SJSA1 (cell line): ENCODE measurements at regions not wholly inside any gene's neighbourhood (a gene's known extent, or its start where the extent isn't known, plus 50 kb on each side); places are given as distances from the start of the nearest gene placed in this dataset.

Source experiments
- DNase-seq, 2 experiments: peaks; one replicate each; pipeline ENCODE4 v3.0.0-alpha.2; 2015 to 2020; ENCODE audit warnings: low spot score in 2 of 2, low read depth in 1 of 2
- H3K27ac ChIP-seq: fragments of 250-450 bp; sonication (Bioruptor Pico); 2 replicates; pipeline ENCODE4 v1.5.1; 2020; ENCODE audit warnings: mild to moderate bottlenecking, moderate library complexity
- H3K27me3 ChIP-seq: fragments of 250-450 bp; sonication (Bioruptor Pico); replicated peaks from 2 replicates; pipeline ENCODE4 v1.5.1; 2020; ENCODE audit warnings: mild to moderate bottlenecking, moderate library complexity
- H3K36me3 ChIP-seq: fragments of 250-450 bp; sonication (Bioruptor Pico); 2 replicates; pipeline ENCODE4 v1.5.1; 2020; ENCODE audit warnings: mild to moderate bottlenecking
- H3K4me1 ChIP-seq: fragments of 250-450 bp; sonication (Bioruptor Pico); replicated peaks from 2 replicates; pipeline ENCODE4 v1.6.1; 2021; ENCODE audit warnings: mild to moderate bottlenecking
- H3K4me3 ChIP-seq: fragments of 250-450 bp; sonication (Bioruptor Pico); 2 replicates; pipeline ENCODE4 v1.5.1; 2020; ENCODE audit warnings: mild to moderate bottlenecking
- H3K9me3 ChIP-seq: fragments of 250-450 bp; sonication (Bioruptor Pico); replicated peaks from 2 replicates; pipeline ENCODE4 v1.5.1; 2020; ENCODE audit warnings: mild to moderate bottlenecking

DNA sequence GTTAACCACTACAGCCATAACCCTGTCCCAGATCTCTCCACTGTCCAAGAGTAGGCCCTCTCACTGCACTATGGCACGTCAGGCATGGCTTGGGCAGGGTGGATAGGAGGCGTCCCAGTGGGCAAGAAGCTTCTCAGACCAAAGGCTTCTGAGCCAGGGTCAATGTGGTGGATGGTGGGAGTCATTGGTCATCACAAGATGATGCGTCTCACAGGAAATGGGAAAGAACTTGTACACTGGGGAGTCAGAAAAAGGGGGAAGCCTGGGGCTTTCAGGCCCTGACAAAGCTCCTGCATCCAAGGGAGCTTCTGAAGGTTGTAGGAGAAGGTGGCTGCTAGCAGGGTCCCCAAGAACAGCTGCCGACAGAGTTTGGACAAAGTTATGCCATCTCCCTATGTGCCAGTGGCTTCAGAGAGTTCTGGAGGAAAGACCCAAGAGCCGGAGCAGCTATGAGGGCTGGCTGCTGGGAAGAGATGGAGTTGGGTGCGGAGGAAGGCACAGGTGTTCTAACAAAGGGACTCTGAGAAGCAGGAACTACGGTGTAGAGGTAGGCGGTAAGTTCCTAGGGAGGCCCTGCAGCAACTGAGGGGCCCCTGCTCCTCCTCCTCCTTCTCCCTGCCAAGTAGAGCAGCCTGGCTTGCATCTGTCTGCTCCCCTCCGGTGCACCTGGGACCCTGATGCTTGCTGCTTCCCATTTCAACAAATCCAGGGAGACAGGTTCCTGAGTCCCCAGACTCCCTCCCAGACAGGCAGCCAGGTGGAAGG lies 81.1 kb downstream of the ARL6IP4 start:
- no peak for DNase-seq
- Histone ChIP-seq H3K9me3 (no peaks in the 10 kb centered on the region), H3K4me1 (peaks cover 17% of the 10 kb centered on the region), H3K27ac (no peak overlapping the region), H3K4me3 (no peak overlapping the region), H3K27me3 (no peaks in the 10 kb centered on the region), H3K36me3 (no peaks in the 10 kb centered on the region)

DNA sequence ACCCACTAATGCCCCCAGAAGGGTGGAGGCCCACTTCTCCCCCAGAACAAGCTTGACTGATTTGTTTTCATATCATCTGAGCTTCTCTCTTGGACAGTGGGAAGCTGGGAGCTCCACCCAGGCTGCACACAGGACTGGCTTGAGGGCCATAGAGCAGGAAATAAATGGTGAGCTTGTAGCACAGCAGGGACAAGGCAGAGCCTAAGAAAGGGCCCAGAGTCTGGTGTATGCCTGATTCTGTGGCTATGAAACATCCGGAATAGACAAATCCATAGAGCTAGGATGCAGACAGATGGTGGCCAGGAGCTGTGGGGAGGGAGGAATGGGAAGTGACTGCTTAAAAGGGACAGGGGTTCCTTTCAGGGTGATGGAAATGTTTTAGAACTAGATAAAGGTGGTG lies 79.0 kb downstream of the ARL6IP4 start:
- peaks cover 17% of the 10 kb centered on the region for H3K4me1 ChIP-seq
- H3K27ac ChIP-seq, result no peak overlapping the region

DNA sequence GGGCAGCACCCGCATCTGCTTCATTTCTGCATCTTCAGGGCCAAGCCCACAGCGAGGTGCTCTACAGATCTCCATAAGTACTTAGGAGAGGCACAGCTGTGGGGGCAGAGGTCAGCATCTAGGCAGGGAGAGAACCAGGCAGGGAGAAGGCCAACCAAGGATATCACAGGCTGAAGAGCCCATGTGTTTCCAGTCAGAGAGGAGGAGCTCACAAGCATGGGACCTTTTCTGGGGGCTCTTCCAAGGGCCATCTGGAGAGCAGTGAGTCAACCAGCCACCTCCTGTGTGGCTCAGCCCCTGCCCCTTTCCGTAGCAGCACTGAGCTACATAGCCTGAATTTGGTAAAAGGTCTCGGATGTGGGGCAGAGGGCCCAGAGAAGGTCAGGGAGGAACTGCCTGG lies 78.5 kb downstream of the ARL6IP4 start:
- Histone ChIP-seq H3K9me3 (no peaks in the 10 kb centered on the region), H3K4me3 (no peak overlapping the region), H3K36me3 (no peaks in the 10 kb centered on the region), H3K27ac (no peak overlapping the region), H3K27me3 (no peaks in the 10 kb centered on the region), H3K4me1 (peaks cover 17% of the 10 kb centered on the region)
- no peak for DNase-seq

More for the DNA sequence above, 79.0 kb downstream of the ARL6IP4 start:
- H3K27me3 ChIP-seq, result no peaks in the 10 kb centered on the region
- H3K9me3 ChIP-seq, result no peaks in the 10 kb centered on the region
- no peak overlapping the region for H3K4me3 ChIP-seq
- no peak for DNase-seq
- H3K36me3 ChIP-seq, result no peaks in the 10 kb centered on the region

DNA sequence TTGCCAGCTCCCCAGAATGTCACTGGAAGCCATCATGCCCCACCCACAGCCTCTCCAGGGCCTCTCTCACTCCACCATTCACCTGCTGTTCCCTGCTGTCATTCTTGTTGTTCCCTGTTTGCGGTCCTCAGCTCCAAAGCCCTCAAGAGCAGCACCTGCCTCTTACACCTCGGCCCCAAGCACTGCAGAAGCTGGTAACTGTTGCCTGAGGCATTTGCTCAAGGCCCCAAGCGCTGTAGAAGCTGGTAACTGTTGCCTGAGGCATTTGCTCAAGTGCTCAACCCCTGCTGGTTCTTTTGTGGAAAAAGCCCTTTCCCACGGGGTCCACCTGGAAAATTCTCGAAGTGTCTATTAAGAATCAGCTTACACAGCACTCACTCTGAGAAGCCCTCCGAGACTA lies 78.0 kb downstream of the ARL6IP4 start:
- Histone ChIP-seq H3K4me3 (no peak overlapping the region), H3K36me3 (no peaks in the 10 kb centered on the region), H3K9me3 (no peaks in the 10 kb centered on the region), H3K4me1 (peaks cover 17% of the 10 kb centered on the region), H3K27ac (no peak overlapping the region), H3K27me3 (no peaks in the 10 kb centered on the region)
- no peak for DNase-seq

DNA sequence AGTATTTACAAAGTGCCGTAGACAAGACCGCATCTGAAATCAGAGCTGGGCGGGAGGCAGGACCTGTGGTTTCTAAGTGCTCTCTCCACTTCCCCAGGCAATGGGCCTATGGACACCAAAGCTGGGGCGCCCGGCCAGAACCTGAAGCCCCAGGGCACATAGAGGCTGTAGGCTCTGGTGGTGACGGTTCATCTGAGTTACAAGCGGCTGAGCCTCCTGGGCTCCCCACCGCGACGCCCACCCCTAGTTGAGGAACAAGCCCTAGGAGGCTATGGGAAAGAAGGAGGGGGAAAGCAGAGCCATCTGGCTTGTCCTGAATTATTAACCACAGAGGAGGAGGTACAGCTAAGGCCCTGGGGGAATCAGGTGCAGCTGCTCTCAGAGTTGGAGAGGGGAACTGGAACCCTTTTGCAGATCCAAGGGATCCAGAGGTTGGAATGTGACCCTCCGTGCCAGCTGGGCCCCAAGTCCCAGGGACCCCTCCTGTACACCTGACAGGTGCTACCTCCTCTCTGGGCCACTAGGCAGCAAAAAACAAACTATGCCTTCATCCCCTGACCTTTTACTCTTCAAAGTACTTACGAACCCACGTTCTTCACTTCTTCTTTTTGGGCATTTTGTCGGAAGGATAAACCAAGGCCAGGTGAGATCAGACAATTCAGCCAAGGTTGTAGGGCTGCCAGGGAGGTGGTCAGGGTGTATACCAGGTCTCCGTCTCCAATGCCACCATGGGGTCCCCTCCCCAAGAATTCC lies 77.2 kb downstream of the ARL6IP4 start:
- no peaks in the 10 kb centered on the region for H3K9me3 ChIP-seq
- no peaks in the 10 kb centered on the region for H3K36me3 ChIP-seq
- H3K4me1 ChIP-seq, result peaks cover 9% of the 10 kb centered on the region
- H3K27ac ChIP-seq, result no peak overlapping the region
- no peak overlapping the region for H3K4me3 ChIP-seq
- no peaks in the 10 kb centered on the region for H3K27me3 ChIP-seq
- no peak for DNase-seq

DNA sequence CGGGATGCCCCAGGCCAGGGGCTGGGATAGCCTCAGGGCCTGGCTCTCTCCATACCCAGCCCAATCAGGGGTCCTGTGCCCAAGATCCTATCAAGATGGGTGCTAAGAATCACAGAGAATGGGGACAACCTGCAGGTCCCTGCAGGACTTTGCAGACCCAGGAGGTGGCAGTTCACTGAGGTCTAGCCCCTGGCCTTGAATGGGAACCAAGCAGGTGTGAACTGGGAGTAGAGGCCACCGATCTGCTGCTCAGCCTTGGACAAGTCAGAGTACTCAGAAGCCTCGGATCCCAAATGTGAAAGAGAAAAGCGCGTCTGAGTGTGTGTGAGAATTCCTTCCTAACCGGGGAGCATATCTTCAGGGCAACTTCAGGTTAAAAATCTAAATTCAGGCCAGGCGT lies 76.2 kb downstream of the ARL6IP4 start:
- Histone ChIP-seq H3K4me1 (peaks cover 8% of the 10 kb centered on the region), H3K36me3 (no peaks in the 10 kb centered on the region), H3K27me3 (no peaks in the 10 kb centered on the region), H3K4me3 (no peak overlapping the region), H3K9me3 (no peaks in the 10 kb centered on the region), H3K27ac (no peak overlapping the region)
- no peak for DNase-seq

DNA sequence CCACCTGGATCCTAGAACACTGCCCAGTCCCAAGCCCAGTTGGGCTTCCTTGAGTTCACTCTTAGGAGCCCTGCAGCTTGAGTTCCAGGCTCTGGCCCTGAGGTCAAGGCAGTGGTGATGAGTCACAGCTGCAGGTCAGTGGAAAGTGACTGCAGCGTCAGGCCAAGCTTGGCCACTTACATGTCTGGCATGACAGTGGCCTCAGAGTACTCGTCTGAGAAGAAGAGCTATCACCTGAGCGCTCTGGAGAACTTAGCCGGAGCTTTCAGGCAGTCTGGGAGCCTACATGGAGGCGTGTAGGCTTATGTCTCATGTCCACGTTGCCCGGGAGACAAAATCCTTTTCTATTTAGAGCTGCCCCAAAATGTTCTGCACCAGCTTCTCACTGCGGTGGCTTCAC lies 75.6 kb downstream of the ARL6IP4 start:
- H3K4me3 ChIP-seq, result no peak overlapping the region
- H3K27me3 ChIP-seq, result no peaks in the 10 kb centered on the region
- H3K9me3 ChIP-seq, result no peaks in the 10 kb centered on the region
- peaks cover 8% of the 10 kb centered on the region for H3K4me1 ChIP-seq
- H3K36me3 ChIP-seq, result no peaks in the 10 kb centered on the region
- H3K27ac ChIP-seq, result no peak overlapping the region
- no peak for DNase-seq

DNA sequence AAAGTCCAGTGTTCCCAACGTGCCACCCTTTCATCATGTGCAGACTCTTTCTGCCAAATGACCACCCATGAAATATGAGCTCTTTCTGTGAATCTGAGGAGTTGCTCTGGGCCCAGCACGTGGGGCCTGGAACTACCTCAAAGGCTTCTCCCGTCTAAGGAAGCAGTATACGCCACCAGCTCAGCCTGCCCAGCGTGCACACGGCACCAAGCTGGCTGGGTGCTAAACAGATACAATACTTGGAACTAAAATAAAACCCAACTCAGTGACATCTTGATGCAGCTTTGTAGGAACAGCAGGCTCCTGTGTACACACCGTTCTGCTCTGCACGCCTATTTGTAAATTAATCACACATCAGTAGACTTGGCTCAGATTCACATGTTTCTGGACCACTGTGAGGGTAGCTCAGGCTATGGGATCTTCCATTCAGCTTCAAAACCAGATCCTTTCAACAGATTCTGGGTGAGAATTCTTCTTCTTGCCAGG lies 74.8 kb downstream of the ARL6IP4 start:
- Histone ChIP-seq H3K9me3 (no peaks in the 10 kb centered on the region), H3K36me3 (no peaks in the 10 kb centered on the region), H3K4me1 (peaks cover 4% of the 10 kb centered on the region), H3K27ac (no peak overlapping the region), H3K4me3 (no peak overlapping the region), H3K27me3 (no peaks in the 10 kb centered on the region)
- DNase-seq, result no peak

DNA sequence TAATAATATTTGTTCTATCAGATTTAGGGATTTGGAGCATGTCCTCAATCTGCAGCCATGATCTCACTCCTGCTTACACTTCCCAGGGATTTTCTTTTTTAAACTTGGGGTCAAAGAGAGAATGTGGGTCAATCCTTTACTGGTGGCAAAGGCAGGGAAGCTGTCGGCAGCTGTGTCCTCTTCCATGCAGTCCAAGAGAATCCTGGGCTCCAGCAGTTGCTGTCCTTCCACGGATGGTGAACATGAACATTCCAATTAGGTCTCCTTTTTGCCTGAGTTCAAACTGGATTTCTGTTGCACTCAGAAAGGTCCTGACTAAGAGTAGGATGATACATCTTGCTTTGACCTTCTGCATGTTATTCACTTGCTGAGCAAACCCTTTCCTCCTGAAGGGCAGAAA lies 73.9 kb downstream of the ARL6IP4 start:
- Histone ChIP-seq H3K36me3 (no peaks in the 10 kb centered on the region), H3K27ac (no peak overlapping the region), H3K9me3 (no peaks in the 10 kb centered on the region), H3K4me3 (no peak overlapping the region), H3K27me3 (no peaks in the 10 kb centered on the region), H3K4me1 (no peaks in the 10 kb centered on the region; the same call in 1 of the 2 replicates)
- no peak for DNase-seq

DNA sequence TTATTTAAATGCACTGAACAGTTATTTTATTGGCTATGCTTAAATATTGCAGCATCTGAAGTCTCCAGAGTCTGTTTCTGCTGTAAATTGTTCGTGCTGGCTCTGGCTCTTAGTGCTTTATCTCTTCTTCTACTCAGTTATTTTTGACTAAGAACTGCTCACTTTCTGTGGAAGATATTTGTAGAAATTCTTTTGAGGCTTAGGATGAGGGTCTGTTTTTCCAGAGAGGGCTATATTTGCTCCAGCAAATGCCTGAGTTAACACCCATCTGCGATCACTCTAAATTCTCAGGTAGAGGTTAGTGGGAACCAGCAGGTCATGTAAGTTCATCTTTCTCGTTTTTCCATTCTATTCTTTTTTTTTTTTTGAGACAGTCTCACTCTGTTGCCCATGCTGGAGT lies 71.1 kb downstream of the ARL6IP4 start:
- DNase-seq, result no peak
- Histone ChIP-seq H3K9me3 (no peaks in the 10 kb centered on the region), H3K4me3 (no peak overlapping the region)

DNA sequence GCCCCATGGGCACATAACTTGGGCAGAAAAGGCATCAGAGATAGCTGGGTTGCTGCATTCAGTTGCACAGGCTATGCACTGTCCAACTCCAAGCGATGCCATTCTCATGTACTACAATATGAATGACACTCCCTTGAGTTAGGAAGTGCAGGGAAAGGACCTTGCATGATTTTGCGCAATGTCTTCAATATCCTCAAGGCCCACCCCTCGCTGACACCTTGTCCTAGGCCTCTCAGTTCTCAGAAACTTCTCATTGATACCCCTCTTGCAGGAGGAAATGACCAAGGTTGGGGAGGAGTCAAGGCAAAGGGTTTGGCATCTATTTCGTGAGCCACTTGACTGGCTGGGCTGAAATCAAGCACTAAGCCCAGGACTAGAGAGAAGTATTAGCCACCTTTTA lies 70.4 kb downstream of the ARL6IP4 start:
- no peaks in the 10 kb centered on the region; the same call in 1 of the 2 replicates for H3K4me1 ChIP-seq

More for the DNA sequence above, 71.1 kb downstream of the ARL6IP4 start:
- 0 out of 2 replicates have a peak, but pooled peaks cover 5% of the 10 kb centered on the region for H3K27me3 ChIP-seq
- H3K36me3 ChIP-seq, result no peaks in the 10 kb centered on the region
- no peak overlapping the region for H3K27ac ChIP-seq
- H3K4me1 ChIP-seq, result no peaks in the 10 kb centered on the region; the same call in 1 of the 2 replicates

DNA sequence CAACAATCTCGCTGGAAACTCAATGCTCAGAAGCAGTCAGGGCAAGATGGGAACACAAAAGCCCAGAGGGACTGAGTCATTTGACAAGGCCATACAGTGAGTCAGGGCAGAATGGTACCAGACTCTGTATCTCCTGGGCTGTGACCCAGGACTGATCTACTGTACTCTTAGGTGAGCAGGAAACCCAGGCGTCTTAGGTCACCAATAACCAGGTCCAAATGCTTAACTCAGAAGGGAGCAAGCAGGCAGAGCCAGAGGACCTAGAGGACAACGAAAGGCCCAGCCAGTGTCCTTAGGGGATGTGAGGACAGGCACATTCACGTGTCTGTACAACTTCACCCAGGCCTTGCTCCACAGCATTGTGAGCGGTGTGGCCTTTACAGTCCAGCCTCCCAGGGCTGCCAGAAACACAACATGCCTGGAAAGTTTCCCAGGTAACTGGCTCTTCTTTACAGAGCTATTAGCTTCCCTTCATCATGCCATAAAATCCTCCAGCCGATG lies 69.9 kb downstream of the ARL6IP4 start:
- Histone ChIP-seq H3K9me3 (no peaks in the 10 kb centered on the region), H3K4me1 (no peaks in the 10 kb centered on the region; the same call in 1 of the 2 replicates), H3K36me3 (no peaks in the 10 kb centered on the region), H3K4me3 (no peak overlapping the region), H3K27me3 (0 out of 2 replicates have a peak, but pooled peaks cover 5% of the 10 kb centered on the region), H3K27ac (no peak overlapping the region)
- DNase-seq, result peak in 1 of 2 experiments; percentile 11

More for the DNA sequence above, 70.4 kb downstream of the ARL6IP4 start:
- H3K36me3 ChIP-seq, result no peaks in the 10 kb centered on the region
- no peak overlapping the region for H3K4me3 ChIP-seq
- H3K27me3 ChIP-seq, result 0 out of 2 replicates have a peak, but pooled peaks cover 5% of the 10 kb centered on the region
- no peaks in the 10 kb centered on the region for H3K9me3 ChIP-seq
- DNase-seq, result no peak
- no peak overlapping the region for H3K27ac ChIP-seq

DNA sequence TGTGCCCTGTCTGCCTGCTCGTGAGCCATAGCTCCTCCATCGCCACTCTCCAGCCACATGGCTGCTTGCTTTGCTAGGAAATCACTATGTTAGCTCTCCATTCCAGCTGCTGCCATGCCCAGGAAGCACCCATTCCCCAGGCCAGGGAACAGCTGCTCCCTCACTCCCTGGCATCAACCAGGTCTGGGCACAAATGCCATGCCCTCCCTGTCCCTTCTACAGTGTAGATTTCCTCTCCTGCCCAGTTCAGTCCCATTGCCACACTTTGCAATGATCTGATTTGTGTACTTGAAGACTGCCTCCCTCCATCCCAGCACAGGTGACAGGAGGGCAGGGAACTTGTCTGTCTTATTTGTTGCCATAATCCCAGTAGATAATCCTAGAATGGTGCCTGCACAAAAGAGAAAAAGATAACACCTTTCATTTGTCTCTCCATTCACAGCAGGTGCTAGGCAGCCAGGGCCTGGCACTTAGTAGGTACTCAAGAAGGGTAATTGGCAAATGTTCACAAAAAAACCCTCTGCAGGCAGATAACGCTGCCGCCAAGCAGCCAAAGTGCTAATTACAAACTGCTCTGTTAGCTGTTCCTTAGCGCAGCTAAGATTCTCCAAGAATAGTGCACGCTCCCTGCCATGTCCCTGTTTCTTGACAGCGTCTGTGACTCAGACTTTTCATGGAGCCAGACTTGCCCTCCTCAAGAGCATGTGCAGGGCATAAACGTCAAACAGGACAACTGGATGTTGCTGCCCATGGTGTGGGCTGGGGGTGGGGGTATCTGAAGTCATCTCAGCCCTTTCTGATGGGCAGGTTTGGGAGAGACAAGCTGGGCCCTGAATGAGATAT lies 69.1 kb downstream of the ARL6IP4 start:
- Histone ChIP-seq H3K9me3 (no peaks in the 10 kb centered on the region), H3K4me3 (no peak overlapping the region), H3K27me3 (0 out of 2 replicates have a peak, but pooled peaks cover 5% of the 10 kb centered on the region), H3K36me3 (no peaks in the 10 kb centered on the region), H3K27ac (no peak overlapping the region), H3K4me1 (no peaks in the 10 kb centered on the region; the same call in 1 of the 2 replicates)
- no peak for DNase-seq
